Thyroid gland (tissue), 4 donors: ENCODE measurements at regions not wholly inside any gene's neighbourhood (a gene's known extent, or its start where the extent isn't known, plus 50 kb on each side); places are given as distances from the start of the nearest gene placed in this dataset.
"Not testable (repeated sequence)": the region's sequence is repeated elsewhere in the genome, so short reads cannot be mapped to it uniquely, and the experiment has no call there.

ENCODE experiments used
- POLR2A ChIP-seq, 2 donors: fragments of 450-650 bp; IDR thresholded peaks; one replicate each; pipeline ENCODE4 v1.6.1; 2017; ENCODE audit warnings: antibody characterized with exemption in 2 of 2, mild to moderate bottlenecking in 2 of 2, moderate library complexity in 1 of 2
- TF ChIP-seq, protein P1 (sequence below), 6 experiments: fragments of 200-600 bp in 3 of 6; fragments of 450-650 bp in 3 of 6; sonication (generic) in 3 of 6; IDR thresholded peaks; one replicate each; pipeline ENCODE4 v1.5.1; 2016 to 2019; ENCODE audit warnings: antibody characterized with exemption in 6 of 6, mild to moderate bottlenecking in 2 of 6, inconsistent platforms in 1 of 6, moderate library complexity in 1 of 6

DNA sequence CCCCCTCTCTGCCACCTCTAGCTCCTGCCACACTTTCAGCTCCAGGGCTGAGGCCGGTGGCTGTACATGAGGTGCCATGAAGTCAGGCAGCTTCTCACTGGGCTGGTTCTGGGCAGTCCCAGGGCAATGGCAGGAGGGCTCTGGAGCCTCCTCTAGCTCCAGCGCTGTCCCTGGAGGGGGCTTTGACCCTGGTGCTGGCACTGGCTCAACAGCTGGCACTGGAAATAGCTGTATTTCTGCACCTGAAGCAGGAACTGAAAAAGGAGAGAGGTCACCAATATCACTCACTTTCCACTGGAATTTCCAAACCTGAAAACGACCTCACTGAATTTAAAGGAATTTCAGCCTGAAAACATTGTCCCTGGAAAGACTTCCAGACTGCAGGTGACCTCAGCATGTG lies 1558.1 kb downstream of the TSPY10 start:
- TF ChIP-seq, protein P1, sequence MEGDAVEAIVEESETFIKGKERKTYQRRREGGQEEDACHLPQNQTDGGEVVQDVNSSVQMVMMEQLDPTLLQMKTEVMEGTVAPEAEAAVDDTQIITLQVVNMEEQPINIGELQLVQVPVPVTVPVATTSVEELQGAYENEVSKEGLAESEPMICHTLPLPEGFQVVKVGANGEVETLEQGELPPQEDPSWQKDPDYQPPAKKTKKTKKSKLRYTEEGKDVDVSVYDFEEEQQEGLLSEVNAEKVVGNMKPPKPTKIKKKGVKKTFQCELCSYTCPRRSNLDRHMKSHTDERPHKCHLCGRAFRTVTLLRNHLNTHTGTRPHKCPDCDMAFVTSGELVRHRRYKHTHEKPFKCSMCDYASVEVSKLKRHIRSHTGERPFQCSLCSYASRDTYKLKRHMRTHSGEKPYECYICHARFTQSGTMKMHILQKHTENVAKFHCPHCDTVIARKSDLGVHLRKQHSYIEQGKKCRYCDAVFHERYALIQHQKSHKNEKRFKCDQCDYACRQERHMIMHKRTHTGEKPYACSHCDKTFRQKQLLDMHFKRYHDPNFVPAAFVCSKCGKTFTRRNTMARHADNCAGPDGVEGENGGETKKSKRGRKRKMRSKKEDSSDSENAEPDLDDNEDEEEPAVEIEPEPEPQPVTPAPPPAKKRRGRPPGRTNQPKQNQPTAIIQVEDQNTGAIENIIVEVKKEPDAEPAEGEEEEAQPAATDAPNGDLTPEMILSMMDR (IDR thresholded peaks at IDR 0.05), result not testable (repeated sequence)
- not testable (repeated sequence) for TF ChIP-seq POLR2A (IDR thresholded peaks at IDR 0.05)
